HepG2 (cell line): ENCODE measurements at regions not wholly inside any gene's neighbourhood (a gene's known extent, or its start where the extent isn't known, plus 50 kb on each side); places are given as distances from the start of the nearest gene placed in this dataset.

Experiments
- ATAC-seq: fragments of 200-7000 bp; cut with Tn5 transposase; 3 replicates; pipeline ENCODE4 v1.9.1; 2020; ENCODE audit warnings: mild to moderate bottlenecking, moderate library complexity
- BruUV-seq: library from RNA; stranded (reverse); fragments of 400-500 nt; replicated peaks from 2 replicates; lab custom pipeline; 2021; lab: Mats Ljungman, UMichigan
- CTCF ChIA-PET: fragments of 300-600 bp; formaldehyde crosslinking; extraction: SDS; loops from one replicate; lab custom pipeline; 2021; ENCODE audit warnings: low total read pairs, inconsistent platforms, low intra/inter-chr PET ratio; lab: Yijun Ruan, JAX
- POLR2A ChIA-PET: fragments of 350-600 bp; sonication (Branson Sonifier 250); formaldehyde crosslinking; loops from one replicate; lab custom pipeline; 2020; ENCODE audit warnings: antibody characterized with exemption, inconsistent platforms; lab: Yijun Ruan, JAX
- DNase-seq: peaks from one replicate; pipeline ENCODE4 v3.0.0-alpha.2; 2015; ENCODE audit warnings: low spot score
- FAIRE-seq: peaks from 3 replicates; lab custom pipeline; 2011; peaks lifted over from hg19 to GRCh38; lab: Jason Lieb, UNC
- H2AFZ ChIP-seq: one replicate; pipeline ENCODE4 v1.6.1; 2011; ENCODE audit warnings: low read length, inconsistent platforms
- H3K27ac ChIP-seq: fragments of 300-600 bp; 3 replicates; pipeline ENCODE4 v1.8.0; 2011; ENCODE audit warnings: mixed run types, mild to moderate bottlenecking, mixed read lengths, low read length, inconsistent platforms; ENCODE audit not compliant: insufficient read depth; ENCODE audit errors: extremely low read length
- H3K27me3 ChIP-seq, 2 experiments: fragments of 200-600 bp in 1 of 2; 2 replicates in 1 of 2; 3 replicates in 1 of 2; pipeline versions ENCODE4 v1.6.0 to v1.8.0; 2011; ENCODE audit warnings: low read length in 2 of 2, mild to moderate bottlenecking in 2 of 2, moderate library complexity in 2 of 2, inconsistent platforms in 1 of 2; ENCODE audit not compliant: insufficient read depth in 2 of 2, control insufficient read depth in 1 of 2
- H3K36me3 ChIP-seq, 2 experiments: fragments of 200-600 bp in 1 of 2; replicated peaks in 1 of 2; 2 replicates in 1 of 2; 3 replicates in 1 of 2; pipeline versions ENCODE4 v1.5.1 to v1.8.0; 2011; ENCODE audit warnings: low read length in 2 of 2, inconsistent platforms in 1 of 2; ENCODE audit not compliant: insufficient read depth in 2 of 2, control insufficient read depth in 1 of 2
- H3K4me1 ChIP-seq: 2 replicates; pipeline ENCODE4 v1.5.1; 2012; ENCODE audit warnings: low read length, inconsistent platforms; ENCODE audit not compliant: insufficient read depth
- H3K4me2 ChIP-seq: 2 replicates; pipeline ENCODE4 v1.6.0; 2011; ENCODE audit warnings: low read depth, low read length, inconsistent platforms
- H3K4me3 ChIP-seq, 3 experiments: fragments of 200-600 bp in 1 of 3; sonication (generic), shearing (Covaris generic) in 1 of 3; replicated peaks in 1 of 3; 2 replicates each; pipeline ENCODE4 v1.5.1; 2011 to 2016; ENCODE audit warnings: low read length in 3 of 3, inconsistent platforms in 2 of 3, low read depth in 2 of 3, mild to moderate bottlenecking in 2 of 3, control low read depth in 1 of 3, mixed read lengths in 1 of 3; ENCODE audit not compliant: insufficient read depth in 1 of 3
- H3K79me2 ChIP-seq: one replicate; pipeline ENCODE4 v1.6.1; 2011; ENCODE audit warnings: low read length, inconsistent platforms; ENCODE audit not compliant: insufficient read depth
- H3K9ac ChIP-seq: 2 replicates; pipeline ENCODE4 v1.6.0; 2011; ENCODE audit warnings: mild to moderate bottlenecking, low read depth, low read length, inconsistent platforms; ENCODE audit not compliant: insufficient read depth
- H3K9me3 ChIP-seq: 2 replicates; pipeline ENCODE4 v1.5.1; 2012; ENCODE audit warnings: mild to moderate bottlenecking, low read length
- H4K20me1 ChIP-seq: 2 replicates; pipeline ENCODE4 v1.6.0; 2011; ENCODE audit warnings: inconsistent platforms, mild to moderate bottlenecking, low read length, moderate library complexity; ENCODE audit not compliant: insufficient read depth
- GABPA ChIP-seq, 2 experiments: IDR thresholded peaks; 2 replicates each; pipeline ENCODE4 v1.6.1; 2011 to 2016; ENCODE audit warnings: low read depth in 2 of 2, low read length in 1 of 2, missing biosample characterization in 1 of 2, missing genetic modification characterization in 1 of 2
- PPARG ChIP-seq: conservative IDR thresholded peaks from 2 replicates; pipeline ENCODE4 v1.6.1; 2016; ENCODE audit warnings: missing biosample characterization, missing genetic modification reagents
- REXO4 ChIP-seq: sonication (generic); formaldehyde crosslinking; IDR thresholded peaks from 2 replicates; pipeline ENCODE4 v1.8.0; 2022; ENCODE audit warnings: missing genetic modification reagents, mild to moderate bottlenecking, borderline replicate concordance
- SPEN ChIP-seq: sonication (generic); formaldehyde crosslinking; IDR thresholded peaks from 2 replicates; pipeline ENCODE4 v1.5.1; 2020; ENCODE audit warnings: low read depth, mild to moderate bottlenecking, missing genetic modification reagents
- SUZ12 ChIP-seq: fragments of 150-350 bp; IDR thresholded peaks from 2 replicates; pipeline ENCODE4 v1.6.1; 2014; ENCODE audit warnings: low read depth, low read length
- TAF15 ChIP-seq: fragments of 200-400 bp; formaldehyde crosslinking; IDR thresholded peaks from one replicate; pipeline ENCODE4 v1.6.1; 2018; ENCODE audit warnings: mild to moderate bottlenecking, low read depth, low read length; ENCODE audit not compliant: poor library complexity, severe bottlenecking
- ZNF224 ChIP-seq: sonication (generic); formaldehyde crosslinking; IDR thresholded peaks from 2 replicates; pipeline ENCODE4 v1.5.0; 2020; ENCODE audit warnings: mild to moderate bottlenecking, missing genetic modification reagents
- ZNF263 ChIP-seq: sonication (generic); formaldehyde crosslinking; IDR thresholded peaks from 2 replicates; pipeline ENCODE4 v1.4.0; 2020; ENCODE audit warnings: missing genetic modification reagents
- ZNF552 ChIP-seq: sonication (generic); formaldehyde crosslinking; IDR thresholded peaks from 2 replicates; pipeline ENCODE4 v1.9.0; 2022; ENCODE audit warnings: missing genetic modification reagents, mild to moderate bottlenecking, borderline replicate concordance
- ZNF556 ChIP-seq: sonication (generic); formaldehyde crosslinking; IDR thresholded peaks from 2 replicates; pipeline ENCODE4 v1.4.0; 2020; ENCODE audit warnings: mild to moderate bottlenecking, missing genetic modification reagents, borderline replicate concordance
- whole genome bisulfite sequencing: methylation state at CpG from one replicate; pipeline ENCODE4 v1.1.6; 2017; ENCODE audit warnings: low lambda C conversion rate; 5-methylcytosine and 5-hydroxymethylcytosine counted together
- in situ Hi-C: cut with HindIII; loops from 2 replicates; pipeline ENCODE4 v1.10.0; 2017; ENCODE audit warnings: low pct_unique_long_range_greater_than_20kb; ENCODE audit not compliant: extremely low pct_ligation_motif_present
- intact Hi-C: fragments of 100-400 bp; cut with micrococcal nuclease; formaldehyde crosslinking; loops from one replicate; pipeline ENCODE4 v1.10.0; 2022; ENCODE audit not compliant: unreplicated experiment

DNA sequence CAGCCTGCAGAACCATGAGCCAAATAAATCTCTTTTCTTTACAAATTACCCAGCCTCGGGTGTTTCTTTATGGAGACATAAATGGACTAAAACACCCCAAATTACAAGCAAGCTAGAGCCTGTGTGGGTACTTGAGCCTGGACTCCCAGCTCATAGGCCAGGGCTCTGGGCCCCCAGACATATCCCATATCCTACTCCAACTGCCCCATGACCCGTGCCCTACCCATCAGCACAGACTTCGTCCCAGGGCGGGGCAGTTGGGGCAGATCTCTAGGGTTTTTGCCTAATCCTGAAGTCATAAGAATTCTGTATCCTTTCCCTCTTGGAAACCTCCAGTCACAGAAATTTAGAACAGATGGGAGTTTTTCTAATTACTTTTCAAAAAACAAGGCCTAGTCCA lies 90.7 kb downstream of the DDX1 start:
- no peaks in the 10 kb centered on the region for H3K36me3 ChIP-seq
- H3K4me1 ChIP-seq = no peaks in the 10 kb centered on the region
- DNase-seq = no peak
- TF ChIP-seq ZNF263 (CRISPR knock-in tag) (no peak), ZNF556 (CRISPR knock-in tag) (no peak), PPARG (no peak), ZNF552 (CRISPR knock-in tag) (no peak), GABPA (IDR thresholded peaks at IDR 0.05; ENCODE audit: low read depth, low read length) (no peak), GABPA (CRISPR knock-in tag; IDR thresholded peaks at IDR 0.05; ENCODE audit: low read depth) (no peak), TAF15 (no peak), REXO4 (CRISPR knock-in tag) (no peak), ZNF224 (CRISPR knock-in tag) (no peak), SPEN (no peak), SUZ12 (no peak)
- TF ChIP-seq, all 625 proteins: peak for 0
- ChIA-PET POLR2A (no interaction called here), CTCF (no interaction called here)
- H3K4me3 ChIP-seq = no peak overlapping the region
- no peak for ATAC-seq
- peaks cover 0 to 3% of the 10 kb centered on the region in 2 experiments; a peak in 1 of 5 replicates for H3K27me3 ChIP-seq
- intact Hi-C loops (no loop called here), in situ Hi-C loops (no loop called here)
- H4K20me1 ChIP-seq = no peaks in the 10 kb centered on the region
- H3K79me2 ChIP-seq = no peaks in the 10 kb centered on the region
- no peak overlapping the region for H3K9ac ChIP-seq
- WGBS = 55% methylated on average over 4 of the region's 4 CpGs
- H3K4me2 ChIP-seq = no peak overlapping the region
- H3K27ac ChIP-seq = no peak overlapping the region
- H2AFZ ChIP-seq = no peak overlapping the region
- no TSS peak for BruUV-seq
- no peak for FAIRE-seq
- H3K9me3 ChIP-seq = no peaks in the 10 kb centered on the region
